HG02763 (cell line): ENCODE measurements at regions not wholly inside any gene's neighbourhood (a gene's known extent, or its start where the extent isn't known, plus 50 kb on each side); places are given as distances from the start of the nearest gene placed in this dataset.
"Not testable (repeated sequence)": the region's sequence is repeated elsewhere in the genome, so short reads cannot be mapped to it uniquely, and the experiment has no call there.

ENCODE experiments used
- ATAC-seq: cut with Tn5 transposase; IDR thresholded peaks from one replicate; pipeline ENCODE4 v1.9.1; 2021; ENCODE audit warnings: mild to moderate bottlenecking, moderate library complexity; ENCODE audit not compliant: unreplicated experiment

DNA sequence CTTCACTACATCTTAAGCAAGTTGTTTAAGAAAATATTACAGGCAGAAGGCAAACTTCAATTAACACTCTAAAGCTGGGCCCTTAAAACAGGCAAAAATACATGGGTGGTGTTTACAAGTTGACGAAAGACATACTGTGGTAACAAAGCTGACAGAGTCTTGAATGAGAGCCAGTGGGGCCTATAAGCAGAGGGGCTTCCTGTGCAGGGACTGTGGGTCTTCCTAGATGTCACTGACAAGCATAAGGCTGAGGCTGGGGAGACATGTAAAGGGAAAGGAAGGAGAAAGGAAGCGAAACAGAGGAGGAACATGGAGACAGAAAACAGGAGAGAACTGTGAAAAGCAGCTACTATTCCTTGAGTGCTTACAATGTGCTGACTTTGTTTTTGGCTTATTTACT, 308.0 kb upstream of the RPS23 start:
- ATAC-seq, result no peak

DNA sequence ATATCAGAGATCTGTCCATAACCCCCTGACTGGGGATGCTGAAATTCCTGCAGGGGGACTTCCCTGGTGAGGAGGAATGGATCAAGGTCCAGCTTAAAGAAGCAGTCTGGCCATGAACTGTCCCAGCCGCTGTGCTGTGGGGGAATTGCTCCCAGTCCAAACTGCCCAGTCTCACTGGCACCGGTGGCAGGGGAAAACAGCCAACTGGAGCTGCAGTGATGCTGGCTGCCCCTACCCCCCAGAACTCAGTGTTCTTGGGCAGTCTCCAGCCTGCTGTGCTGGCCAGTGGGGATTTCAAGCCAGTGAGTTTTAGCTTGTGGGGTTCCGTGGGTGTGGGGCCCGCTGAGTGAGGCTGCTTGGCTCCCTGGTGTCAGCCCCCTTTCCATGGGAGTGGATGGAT, 306.5 kb upstream of the RPS23 start:
- ATAC-seq, result no peak

DNA sequence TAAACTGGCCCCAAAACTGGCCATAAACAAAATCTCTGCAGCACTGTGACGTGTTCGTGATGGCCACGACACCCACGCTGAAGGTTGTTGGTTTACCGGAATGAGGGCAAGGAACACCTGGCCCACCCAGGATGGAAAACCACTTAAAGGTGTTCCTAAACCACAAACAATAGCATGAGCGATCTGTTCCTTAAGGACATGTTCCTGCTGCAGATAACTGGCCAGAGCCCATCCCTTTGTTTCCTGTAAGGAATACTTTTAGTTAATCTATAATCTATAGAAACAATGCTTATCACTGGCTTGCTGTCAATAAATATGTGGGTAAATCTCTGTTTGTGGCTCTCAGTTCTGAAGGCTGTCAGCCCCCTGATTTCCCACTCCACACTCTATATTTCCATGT, 305.2 kb upstream of the RPS23 start:
- ATAC-seq, result not testable (repeated sequence)

DNA sequence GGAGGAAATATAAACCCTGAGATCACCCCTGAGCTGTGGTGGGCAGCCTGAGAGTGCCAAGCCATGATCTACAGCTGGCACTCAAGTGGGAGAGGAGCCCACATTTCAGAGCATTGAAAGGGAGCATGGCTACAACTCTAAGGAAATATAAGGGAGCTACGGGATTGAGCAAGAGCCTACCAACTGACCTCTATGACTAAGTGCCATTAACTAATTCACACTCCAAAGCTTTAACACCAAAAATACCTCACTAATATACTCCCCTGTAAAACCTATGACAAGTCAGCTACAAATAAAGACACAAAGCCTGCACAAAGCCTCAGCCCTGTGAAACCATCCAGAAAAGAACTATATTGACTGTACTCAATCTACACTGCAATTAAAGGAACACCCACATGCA, 286.8 kb upstream of the RPS23 start:
- no peak for ATAC-seq

DNA sequence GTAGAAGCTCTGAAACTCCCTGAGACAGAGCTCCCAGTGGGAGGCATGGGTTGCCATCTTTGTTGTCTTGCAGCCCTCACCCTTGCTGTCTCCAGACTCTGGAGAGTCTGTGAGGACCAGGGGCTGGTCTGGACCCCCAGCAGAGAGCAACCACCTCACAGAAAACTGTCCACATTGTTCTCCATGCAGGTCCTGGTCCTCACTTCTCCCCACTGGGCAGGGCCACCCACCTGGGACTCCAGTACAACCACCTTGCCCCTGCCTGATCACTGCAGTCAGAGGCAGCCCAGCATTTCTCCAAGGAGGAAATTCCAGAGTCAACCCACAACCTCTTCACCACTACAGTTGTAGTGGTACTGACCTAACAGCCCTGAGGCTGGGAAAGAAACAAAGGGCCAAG, 285.6 kb upstream of the RPS23 start:
- ATAC-seq, result no peak

DNA sequence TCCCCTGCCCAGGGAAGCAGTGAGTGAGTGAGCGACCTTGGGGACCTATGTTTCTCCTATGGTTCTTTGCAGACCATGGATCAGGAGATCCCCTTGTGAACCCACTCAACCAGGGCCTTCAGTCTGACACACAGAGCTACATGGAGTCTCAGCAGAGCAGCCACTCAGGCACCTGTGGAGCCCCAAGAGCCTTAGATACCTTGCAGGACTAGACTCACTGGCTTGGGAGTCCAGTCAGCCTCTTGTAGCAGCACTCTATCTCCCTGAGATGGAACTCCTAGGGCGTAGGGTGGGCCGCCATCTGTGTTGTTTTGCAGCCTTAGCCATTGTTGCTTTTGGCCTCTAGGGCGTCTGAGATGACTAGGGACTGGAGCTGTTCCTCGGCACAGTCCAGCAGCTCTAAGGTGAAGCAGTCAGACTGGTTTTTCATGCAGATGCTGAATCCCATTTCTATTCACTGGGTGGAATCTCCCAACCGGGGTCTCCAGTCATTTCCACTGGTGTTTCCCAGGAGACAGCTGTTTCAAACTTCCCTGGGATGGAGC, 284.6 kb upstream of the RPS23 start:
- no peak for ATAC-seq

DNA sequence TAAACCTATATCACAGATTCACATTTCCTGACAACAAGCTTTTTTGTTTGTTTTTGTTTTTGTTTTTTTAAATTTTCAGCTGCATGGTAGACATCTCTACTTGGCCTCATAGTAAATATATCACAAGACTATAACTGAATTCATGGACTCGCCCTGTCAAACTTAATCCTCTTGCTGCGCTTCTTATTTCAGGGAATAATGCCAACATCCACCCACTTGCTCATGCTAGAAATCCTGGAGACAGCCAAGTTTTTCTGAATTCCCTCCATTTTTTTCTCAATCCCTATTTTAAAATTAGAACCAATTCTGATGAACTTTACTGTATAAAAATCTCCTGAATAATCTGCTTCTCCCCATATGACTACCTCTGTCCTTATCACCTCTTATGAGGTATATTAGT, 283.6 kb upstream of the RPS23 start:
- ATAC-seq, result no peak

DNA sequence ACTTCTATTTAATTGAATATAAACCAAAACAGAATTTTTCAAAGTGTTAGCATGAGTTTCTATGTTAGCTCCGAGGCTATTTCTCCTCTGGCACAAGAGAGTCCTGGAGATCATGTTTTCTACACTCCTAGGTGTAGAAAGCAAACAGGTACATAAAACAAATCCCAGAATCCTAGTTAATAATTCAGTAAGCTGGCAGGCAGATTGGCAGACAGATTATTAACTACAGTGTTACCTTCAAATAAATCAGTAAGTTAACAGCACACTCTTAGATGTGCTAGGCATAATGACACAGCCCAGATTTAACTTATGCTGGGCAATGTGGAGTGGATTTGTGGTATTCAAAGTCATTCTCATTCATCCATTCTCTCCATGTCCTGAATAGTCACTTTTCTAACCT, 282.8 kb upstream of the RPS23 start:
- no peak for ATAC-seq

DNA sequence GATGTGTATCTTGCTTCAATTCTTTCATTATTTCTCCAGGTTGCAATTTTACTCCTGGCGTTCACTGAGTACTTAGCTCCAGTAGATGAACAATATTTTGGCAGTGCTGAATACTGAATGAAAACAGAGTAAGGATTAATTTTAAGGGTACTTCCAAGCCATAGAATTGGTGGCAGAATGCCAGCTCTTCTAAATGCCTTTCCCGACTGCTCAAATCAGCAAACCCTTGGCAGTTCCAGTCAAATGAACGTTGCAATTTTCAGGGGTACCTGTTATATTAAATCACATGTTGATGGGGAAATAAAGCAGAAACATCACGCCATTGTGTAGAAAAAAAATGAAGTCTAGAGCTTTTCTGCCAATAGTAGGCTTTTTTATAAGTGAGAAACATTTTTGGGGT, 282.4 kb upstream of the RPS23 start:
- no peak for ATAC-seq

DNA sequence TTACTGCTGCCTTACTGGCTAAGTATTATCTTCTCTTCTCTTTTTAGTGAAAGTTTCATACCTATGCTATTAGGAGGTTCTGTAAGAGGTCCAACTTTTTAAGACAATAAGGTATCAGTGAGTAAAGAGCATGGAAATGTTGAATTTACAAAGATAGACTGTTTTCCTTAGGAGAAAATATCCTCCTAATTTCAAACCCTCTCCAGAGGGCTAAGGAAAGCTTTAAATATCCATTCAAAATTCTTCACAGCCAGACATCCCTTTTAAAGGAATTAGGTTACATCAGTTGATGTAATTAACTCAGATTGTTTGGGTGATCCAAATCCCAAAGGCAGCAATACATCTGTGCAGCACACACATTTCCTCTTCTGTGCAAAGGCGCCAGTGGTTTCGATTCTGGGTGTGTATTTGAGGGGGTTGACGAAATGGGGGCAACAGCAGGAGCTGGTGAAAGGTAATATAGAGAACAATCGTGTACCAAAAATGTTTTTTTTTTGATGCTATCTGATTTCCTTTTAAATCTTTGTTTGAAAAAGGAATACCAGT, 273.8 kb upstream of the RPS23 start:
- ATAC-seq, result no peak

DNA sequence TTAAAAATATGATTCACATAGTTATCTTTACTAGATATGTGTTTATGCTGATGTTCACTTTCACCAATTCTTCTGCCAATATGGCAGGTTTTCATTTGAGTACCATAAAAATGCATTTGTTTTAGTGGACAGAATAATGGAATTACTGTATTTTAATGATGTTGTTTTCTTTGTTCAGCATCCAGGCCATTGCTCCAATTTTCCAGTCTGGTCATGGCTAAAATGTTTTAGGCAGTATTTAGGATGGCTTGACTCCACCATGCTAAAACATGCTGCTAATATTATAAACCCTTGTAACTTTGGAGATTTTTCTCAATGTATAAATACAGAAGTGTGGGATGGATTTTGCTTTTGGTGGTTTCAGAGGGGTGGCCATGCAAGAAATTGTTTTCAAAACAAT, 273.0 kb upstream of the RPS23 start:
- ATAC-seq, result no peak

DNA sequence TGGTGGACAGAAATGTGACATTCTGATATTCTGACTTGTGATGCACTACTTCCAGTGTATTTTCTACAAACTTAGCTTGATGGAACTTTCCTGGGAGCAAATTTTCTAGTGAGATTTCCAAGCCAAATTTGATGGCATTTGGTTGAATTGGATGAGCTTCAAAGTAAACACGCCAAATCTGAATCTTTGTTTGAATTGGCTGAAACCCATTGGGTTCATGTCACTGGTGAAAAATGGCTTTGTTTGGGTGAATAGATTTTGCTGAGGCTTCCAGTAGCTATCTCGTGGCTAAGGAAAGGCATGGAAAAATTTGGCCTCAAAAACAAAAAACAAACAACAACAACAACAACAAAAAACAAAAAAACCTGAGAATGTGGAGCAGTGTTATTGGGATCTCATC, 271.1 kb upstream of the RPS23 start:
- no peak for ATAC-seq

DNA sequence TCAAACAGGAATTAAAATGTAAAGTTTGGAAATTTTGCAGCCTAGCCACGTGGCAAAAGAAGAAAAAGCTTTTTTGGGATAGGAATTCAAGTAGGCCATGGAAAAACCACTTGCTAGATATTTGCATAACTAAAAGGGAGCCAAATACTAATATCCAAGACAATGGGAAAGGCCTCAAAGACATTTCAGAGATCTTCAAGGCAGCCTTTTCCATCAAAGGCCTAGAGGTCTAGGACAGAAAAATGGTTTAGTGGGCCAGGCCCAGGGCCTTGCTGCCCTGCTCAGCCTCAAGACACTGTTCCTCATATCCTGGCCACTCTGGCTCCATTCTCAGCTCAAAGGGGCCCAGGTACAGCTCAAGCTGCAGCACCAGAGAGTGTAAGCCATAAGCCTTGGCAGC, 265.9 kb upstream of the RPS23 start:
- ATAC-seq, result no peak

DNA sequence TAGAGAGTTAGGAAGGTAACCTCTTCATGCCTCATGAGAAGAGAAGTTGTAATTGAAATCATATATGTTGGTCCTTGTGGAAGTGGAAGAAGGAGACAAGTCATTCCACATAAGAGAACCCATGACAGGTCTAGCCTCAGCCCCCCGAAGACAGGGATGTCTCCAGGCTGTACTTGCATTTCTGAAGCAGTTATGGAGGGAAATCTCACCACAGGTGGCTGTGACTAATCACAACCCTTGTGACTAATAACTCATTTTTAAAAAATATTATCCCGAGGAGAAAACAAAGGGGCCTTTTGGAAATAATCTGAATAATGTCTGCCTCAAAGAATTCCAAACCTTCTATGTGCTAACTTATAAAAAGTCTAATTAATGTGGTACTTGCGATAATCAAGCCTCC, 262.1 kb upstream of the RPS23 start:
- no peak for ATAC-seq

DNA sequence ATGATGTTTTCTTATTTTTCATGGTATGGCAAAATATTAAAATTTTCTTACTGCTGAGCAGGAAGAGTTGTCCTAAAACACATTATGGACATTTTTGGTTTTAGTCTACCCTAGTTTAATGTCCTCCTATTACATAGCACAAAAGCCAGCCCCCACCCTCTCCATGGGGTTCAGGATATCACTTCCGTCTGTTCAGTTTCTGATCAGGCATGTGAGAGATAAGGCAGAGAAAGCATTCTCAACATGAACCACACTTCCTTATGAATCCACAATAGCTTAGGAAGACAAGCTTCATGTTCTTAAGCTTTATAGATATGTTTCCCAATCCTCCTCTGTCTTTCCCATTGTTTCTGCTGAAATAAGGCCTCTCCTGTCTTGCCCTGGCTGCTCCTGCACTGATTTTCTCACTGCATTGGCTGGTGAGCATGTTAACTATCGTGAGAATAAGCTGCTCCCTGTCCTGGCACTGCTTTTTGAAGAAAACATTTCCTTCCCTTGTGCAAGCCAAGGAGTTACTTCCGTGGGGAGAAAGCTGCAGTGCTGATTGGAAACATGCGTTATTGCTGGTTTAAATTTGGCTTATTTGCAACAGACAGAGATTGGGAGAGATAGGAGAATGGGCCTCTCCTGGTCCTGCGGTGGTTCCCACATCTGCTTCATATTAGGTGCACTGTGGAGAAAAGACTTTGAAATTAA, 260.3 kb upstream of the RPS23 start:
- no peak for ATAC-seq

DNA sequence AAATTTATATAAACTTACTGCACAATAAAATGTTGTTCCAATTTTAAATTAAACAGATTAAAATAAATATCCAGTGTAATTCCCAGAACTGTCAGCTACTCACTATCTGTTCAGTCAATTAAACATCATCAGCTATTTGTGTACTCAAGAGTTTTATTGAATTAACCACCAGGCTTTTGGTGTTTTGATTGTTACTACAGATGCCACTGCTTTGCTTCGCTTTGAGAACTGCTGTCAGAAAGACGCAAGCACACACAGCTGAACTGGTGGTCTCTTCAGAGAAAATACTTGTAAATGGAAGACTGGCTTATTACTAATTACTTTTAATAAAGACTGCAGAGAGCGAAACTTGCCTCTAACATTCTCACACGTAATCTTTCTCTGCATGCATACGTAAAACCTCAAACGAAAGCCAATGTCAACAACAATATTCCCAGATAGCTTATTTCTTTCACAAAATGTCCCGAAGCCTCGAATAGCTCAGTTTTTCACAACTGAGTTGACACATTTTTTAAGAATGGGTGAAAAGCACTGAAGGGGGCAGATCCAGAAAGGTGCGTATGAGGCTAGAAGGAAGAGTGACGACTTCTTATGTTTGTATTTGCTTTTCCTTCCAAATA, 259.6 kb upstream of the RPS23 start:
- ATAC-seq, result no peak

DNA sequence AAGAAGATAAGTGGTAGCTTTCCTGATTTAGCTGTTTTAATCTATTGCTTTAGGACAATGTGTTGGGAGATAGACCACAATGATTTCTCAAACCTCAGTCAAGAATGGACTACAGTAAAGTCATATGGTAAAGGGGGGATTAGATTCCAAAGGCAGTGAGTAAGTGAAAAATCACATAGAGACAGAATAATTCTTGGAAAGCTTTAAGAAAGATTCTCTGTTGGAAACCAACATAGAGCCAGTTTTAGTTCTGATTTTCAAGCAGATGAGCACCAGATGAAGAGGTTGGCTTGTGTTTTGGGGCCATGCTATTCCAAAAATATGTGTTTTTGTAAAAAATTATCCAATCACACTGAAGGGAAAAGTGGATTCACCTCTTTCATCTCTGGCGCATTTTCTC, 256.8 kb upstream of the RPS23 start:
- ATAC-seq, result no peak

DNA sequence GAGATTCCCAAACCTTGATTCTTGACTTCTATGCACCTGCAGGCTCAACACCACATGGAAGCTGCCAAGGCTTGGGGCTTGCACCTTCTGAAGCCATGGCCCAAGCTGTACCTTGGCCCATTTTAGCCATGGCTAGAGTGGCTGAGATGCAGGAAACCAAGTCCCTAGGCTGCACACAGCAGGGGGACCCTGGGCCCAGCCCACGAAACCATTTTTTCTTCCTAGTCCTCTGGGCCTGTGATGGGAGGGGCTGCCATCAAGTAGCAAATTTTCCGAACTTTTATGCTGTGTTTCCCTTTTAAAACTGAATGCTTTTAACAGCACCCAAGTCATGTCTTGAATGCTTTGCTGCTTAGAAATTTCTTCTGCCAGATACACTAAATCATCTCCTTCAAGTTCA, 253.9 kb upstream of the RPS23 start:
- ATAC-seq, result not testable (repeated sequence)

DNA sequence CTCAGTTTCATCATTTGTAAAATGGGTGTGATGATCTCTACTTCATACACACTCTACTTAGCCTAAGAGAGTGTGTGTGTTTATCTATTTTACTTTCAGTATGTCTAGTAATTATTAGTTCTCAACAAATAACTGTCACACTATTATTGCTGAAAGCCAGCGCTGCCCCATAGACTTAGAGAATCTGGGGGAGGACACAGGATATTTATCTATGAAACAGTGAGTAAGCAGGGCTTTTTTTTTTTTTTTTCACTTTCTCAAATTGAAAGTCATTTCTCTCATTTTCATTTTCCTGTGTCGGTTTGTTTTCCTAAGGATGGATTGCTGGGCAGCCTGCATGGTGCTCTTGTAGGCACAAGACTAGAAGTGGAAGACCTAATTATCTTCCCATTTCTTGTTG, 248.4 kb upstream of the RPS23 start:
- ATAC-seq, result no peak

DNA sequence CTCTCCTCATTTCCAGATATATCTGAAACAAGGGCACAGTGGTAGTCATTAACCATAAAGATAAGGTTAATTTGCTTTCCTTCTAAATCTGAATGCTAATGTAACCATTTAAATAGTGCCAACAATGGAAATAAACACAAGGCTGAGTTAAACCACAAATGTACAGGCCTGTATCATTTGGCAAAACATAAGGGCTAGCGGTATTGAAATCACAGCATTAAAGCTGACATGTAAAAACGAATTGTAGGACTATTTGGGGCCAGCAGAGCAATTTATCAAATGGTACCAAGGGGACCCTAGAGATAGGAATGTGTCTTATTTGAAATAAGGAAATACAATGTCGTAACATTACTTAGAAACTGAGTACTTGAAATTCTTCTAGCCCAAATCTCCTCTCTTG, 247.5 kb upstream of the RPS23 start:
- no peak for ATAC-seq

DNA sequence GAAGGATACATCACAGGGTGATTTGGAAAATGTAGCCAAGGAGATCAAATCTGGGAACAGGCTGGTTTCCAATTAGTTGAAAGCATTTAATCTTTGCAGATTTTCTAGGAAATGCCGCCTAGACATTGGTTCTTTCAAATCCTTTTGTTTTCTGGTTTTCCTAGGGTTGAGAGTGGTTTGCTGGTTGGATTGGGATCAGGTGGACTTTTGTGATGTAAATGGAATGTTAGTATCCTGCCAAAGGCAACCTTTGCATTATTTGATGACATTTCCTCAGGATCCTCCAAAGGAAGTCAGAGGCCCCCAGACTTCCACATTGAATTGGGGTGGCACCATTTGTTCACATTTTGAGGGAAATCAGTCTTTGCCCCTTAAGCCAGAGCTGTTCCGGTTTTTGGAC, 245.5 kb upstream of the RPS23 start:
- ATAC-seq, result no peak

DNA sequence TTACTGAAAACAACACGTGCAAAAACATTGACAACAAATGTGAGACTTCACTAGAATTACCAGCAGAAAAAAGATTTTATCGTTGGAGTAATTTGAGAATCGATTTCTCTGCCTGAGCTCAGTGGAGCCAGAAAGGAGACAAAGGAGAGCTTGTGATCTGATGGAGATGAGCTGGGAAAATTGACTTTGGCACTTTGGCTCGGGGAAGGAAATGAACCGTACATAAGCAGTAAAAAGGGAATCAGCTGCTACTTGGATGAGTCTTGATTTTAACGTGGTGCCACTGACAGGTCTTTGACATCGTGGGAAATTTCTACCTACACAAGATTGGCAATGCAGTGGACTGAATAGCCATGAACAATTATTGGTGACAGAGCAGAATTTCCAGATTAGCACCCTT, 244.7 kb upstream of the RPS23 start:
- ATAC-seq, result no peak
